Nephron progenitor cell (in vitro differentiated cells): ENCODE measurements at regions not wholly inside any gene's neighbourhood (a gene's known extent, or its start where the extent isn't known, plus 50 kb on each side); places are given as distances from the start of the nearest gene placed in this dataset.

ENCODE experiments used
- DNase-seq: peaks from one replicate; pipeline ENCODE4 v3.0.0; 2021
- H3K27ac Mint-ChIP-seq: 2 replicates; pipeline ENCODE4 v1.8.0; 2021; ENCODE audit warnings: mild to moderate bottlenecking, moderate library complexity, mixed read lengths
- H3K27me3 Mint-ChIP-seq: 2 replicates; pipeline ENCODE4 v1.8.0; 2021; ENCODE audit warnings: mild to moderate bottlenecking, low read depth, mixed read lengths; ENCODE audit not compliant: poor library complexity
- H3K36me3 Mint-ChIP-seq: 2 replicates; pipeline ENCODE4 v1.8.0; 2021; ENCODE audit warnings: low read depth, mixed read lengths
- H3K4me1 Mint-ChIP-seq: 2 replicates; pipeline ENCODE4 v1.8.0; 2021; ENCODE audit warnings: mixed read lengths
- H3K4me3 Mint-ChIP-seq: 2 replicates; pipeline ENCODE4 v1.8.0; 2021; ENCODE audit warnings: mild to moderate bottlenecking, moderate library complexity, mixed read lengths
- H3K9me3 Mint-ChIP-seq: 2 replicates; pipeline ENCODE4 v1.8.0; 2021; ENCODE audit warnings: mild to moderate bottlenecking, moderate library complexity, mixed read lengths
- TF ChIP-seq, protein P1 (sequence below): fragments of 200-600 bp; sonication (generic); IDR thresholded peaks from 2 replicates; pipeline ENCODE4 v1.5.0; 2021; ENCODE audit warnings: antibody characterized with exemption

DNA sequence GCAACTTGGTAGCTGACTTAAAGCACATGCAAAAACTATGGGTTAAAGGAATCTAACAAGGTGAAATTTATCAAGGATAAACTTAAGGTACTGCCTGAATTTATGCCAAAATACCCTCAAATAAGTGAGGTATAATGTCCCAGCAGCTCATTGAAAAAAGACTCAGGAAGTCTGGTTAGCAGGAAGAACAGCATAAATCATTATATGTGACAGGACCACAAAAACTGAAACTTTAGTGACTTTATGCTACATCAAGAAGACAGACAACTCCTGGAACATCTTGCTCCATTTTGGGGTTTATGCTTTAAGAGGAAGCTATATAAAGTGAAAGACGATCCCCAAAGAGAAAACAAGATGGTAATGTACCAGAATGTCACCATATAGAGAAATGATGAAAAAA is 282.4 kb upstream of the ZNF462 start:
- H3K9me3 Mint-ChIP-seq, result peaks cover 5% of the 10 kb centered on the region
- H3K4me1 Mint-ChIP-seq, result peaks cover 36% of the 10 kb centered on the region
- no peak overlapping the region for H3K27ac Mint-ChIP-seq
- DNase-seq, result no peak
- no peak overlapping the region for H3K4me3 Mint-ChIP-seq
- TF ChIP-seq, protein P1, sequence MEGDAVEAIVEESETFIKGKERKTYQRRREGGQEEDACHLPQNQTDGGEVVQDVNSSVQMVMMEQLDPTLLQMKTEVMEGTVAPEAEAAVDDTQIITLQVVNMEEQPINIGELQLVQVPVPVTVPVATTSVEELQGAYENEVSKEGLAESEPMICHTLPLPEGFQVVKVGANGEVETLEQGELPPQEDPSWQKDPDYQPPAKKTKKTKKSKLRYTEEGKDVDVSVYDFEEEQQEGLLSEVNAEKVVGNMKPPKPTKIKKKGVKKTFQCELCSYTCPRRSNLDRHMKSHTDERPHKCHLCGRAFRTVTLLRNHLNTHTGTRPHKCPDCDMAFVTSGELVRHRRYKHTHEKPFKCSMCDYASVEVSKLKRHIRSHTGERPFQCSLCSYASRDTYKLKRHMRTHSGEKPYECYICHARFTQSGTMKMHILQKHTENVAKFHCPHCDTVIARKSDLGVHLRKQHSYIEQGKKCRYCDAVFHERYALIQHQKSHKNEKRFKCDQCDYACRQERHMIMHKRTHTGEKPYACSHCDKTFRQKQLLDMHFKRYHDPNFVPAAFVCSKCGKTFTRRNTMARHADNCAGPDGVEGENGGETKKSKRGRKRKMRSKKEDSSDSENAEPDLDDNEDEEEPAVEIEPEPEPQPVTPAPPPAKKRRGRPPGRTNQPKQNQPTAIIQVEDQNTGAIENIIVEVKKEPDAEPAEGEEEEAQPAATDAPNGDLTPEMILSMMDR, result no peak
- H3K36me3 Mint-ChIP-seq, result no peaks in the 10 kb centered on the region
- H3K27me3 Mint-ChIP-seq, result no peaks in the 10 kb centered on the region

DNA sequence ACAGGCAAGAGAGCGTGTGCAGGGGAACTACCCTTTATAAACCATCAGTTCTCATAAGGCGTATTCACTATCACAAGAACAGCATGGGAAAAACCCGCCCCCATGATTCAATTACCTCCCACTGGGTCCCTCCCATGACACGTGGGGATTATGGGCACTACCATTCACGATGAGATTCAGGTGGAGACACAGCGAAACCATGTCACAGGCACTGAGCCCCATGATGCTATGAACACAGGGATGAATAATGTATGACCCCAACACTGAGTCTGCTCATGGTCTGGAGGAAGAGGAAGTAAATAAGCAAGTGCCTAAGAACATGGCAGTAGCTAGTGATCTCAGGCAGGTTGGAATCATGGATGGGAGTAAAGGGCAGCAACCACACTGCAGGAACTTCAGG is 281.0 kb upstream of the ZNF462 start:
- no peak for DNase-seq
- TF ChIP-seq, protein P1, result no peak
- Mint-ChIP-seq H3K4me1 (peaks cover 25% of the 10 kb centered on the region), H3K27me3 (no peaks in the 10 kb centered on the region), H3K27ac (no peak overlapping the region), H3K36me3 (no peaks in the 10 kb centered on the region), H3K4me3 (no peak overlapping the region), H3K9me3 (peaks cover 5% of the 10 kb centered on the region)

DNA sequence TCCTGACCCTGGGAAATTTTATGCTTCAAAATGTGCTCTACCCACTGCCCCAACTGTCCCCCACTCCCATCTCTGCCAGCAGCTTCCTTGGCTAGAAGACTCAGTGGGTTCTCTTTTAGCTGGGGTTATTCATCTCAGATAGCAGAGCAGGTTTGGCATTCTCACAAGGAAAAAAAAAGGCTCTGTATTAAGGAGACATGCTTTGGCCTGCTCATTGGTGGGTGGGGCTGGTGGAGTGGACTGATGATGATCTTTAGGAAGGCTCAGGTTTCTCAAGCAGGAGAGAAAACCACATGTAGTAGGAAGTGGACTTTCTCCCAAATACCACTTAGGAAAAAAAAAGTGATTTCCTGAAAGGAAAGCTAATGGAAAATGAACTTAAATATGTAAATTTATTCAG is 279.2 kb upstream of the ZNF462 start:
- no peak for DNase-seq
- Mint-ChIP-seq H3K36me3 (no peaks in the 10 kb centered on the region), H3K9me3 (peaks cover 5% of the 10 kb centered on the region), H3K27ac (no peak overlapping the region), H3K27me3 (no peaks in the 10 kb centered on the region), H3K4me3 (no peak overlapping the region), H3K4me1 (peaks cover 19% of the 10 kb centered on the region)
- TF ChIP-seq, protein P1, result no peak

DNA sequence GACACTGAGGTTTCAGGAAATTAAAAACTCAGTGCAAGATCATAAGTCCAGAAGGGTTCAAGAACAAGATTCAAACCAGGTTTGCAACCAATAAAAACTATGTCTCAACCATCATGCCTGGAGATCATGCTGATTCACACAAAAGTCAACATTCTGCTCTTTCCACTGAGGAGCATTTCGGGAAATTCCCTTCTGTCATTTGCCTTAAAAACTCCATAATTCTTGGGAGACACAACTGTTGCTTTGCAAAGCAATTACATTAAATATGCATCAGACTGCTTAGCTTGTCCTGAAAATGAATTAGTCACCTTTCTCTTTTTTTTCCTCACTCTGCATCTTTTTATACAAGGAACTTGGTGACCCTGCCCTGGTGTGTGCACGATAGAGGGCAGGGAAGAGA is 275.9 kb upstream of the ZNF462 start:
- Mint-ChIP-seq H3K27ac (no peak overlapping the region), H3K4me3 (no peak overlapping the region), H3K36me3 (no peaks in the 10 kb centered on the region), H3K27me3 (peaks cover 4% of the 10 kb centered on the region), H3K9me3 (no peaks in the 10 kb centered on the region), H3K4me1 (peaks cover 23% of the 10 kb centered on the region)
- TF ChIP-seq, protein P1, result no peak
- no peak for DNase-seq

DNA sequence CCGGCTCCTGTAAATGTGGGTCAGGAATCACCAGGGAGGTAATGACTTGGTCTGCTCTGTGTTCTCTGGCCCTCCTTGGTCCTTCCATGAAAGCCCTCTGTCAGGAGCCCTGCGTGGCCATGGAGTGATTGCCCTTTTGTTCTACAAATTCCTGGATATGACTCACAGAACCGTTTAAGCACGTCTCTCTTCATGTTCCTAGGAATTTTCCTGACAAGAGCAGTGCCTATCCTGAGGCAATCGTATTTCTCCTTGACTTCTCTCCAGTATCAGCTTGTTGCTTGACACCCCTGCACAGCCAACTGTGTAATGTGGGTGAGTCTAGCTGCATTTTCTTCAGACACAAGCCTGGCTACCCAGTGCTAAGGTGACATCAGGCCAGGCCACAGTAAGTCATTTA is 274.3 kb upstream of the ZNF462 start:
- Mint-ChIP-seq H3K36me3 (no peaks in the 10 kb centered on the region), H3K27me3 (peaks cover 4% of the 10 kb centered on the region), H3K4me1 (peaks cover 17% of the 10 kb centered on the region), H3K27ac (peak overlapping the region; percentile 9), H3K9me3 (no peaks in the 10 kb centered on the region), H3K4me3 (no peak overlapping the region)
- DNase-seq, result no peak
- TF ChIP-seq, protein P1, result no peak

DNA sequence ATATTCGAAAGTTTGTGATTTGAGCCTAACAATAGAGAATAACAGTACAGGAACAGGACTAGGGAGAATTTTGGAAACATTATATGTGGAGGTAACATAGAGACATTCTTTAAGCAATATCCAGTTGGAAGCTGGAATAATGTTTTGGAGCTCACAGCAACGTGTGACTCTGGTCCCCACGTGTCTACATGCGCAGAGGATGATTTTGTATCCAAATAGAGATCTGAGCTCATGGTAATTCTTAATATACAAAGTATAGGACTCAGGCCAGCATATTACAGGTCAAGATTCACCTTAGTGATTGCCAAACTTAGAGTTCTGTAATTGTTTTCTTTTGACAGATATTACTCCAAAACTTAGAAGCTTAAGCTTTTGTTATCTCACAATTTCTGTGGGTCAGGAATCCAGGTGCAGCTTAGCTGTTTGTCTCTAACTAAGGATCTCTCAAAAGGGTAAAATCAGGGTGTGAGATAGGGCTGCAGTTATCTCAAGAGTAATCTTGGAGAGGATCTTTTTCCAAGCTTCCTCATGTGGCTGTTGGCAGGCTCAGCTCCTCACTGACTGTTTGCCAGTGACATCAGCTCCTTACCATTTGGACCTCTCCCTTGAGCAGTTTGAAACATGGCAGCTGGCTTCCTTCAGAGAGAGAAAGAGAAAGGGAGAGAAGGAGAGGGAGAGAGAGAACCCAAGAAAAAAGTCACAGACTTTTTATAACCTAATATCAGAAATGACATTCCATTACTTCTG is 272.0 kb upstream of the ZNF462 start:
- Mint-ChIP-seq H3K4me3 (no peak overlapping the region), H3K36me3 (no peaks in the 10 kb centered on the region), H3K9me3 (no peaks in the 10 kb centered on the region), H3K4me1 (peaks cover 10% of the 10 kb centered on the region), H3K27me3 (peaks cover 4% of the 10 kb centered on the region), H3K27ac (no peak overlapping the region)
- TF ChIP-seq, protein P1, result no peak
- DNase-seq, result no peak
